SK-N-SH (cell line): ENCODE measurements at regions not wholly inside any gene's neighbourhood (a gene's known extent, or its start where the extent isn't known, plus 50 kb on each side); places are given as distances from the start of the nearest gene placed in this dataset.

ENCODE experiments used
- CTCF ChIA-PET: fragments of 300-600, 350-600 bp; formaldehyde crosslinking; extraction: SDS; loops from one replicate; lab custom pipeline; 2021; lab: Yijun Ruan, JAX
- POLR2A ChIA-PET: fragments of 350-600 bp; sonication (Branson Sonifier 250); formaldehyde crosslinking; extraction: SDS; loops from one replicate; lab custom pipeline; 2020; ENCODE audit warnings: antibody characterized with exemption, inconsistent platforms; lab: Yijun Ruan, JAX
- DNase-seq: peaks from one replicate; pipeline ENCODE4 v3.0.0; 2012
- H2AFZ ChIP-seq: fragments of 200-600 bp; sonication (generic); 2 replicates; pipeline ENCODE4 v1.8.1; 2016; ENCODE audit warnings: antibody characterized with exemption, mild to moderate bottlenecking, low read depth
- H3F3A ChIP-seq: fragments of 200-600 bp; sonication (generic); replicated peaks from 2 replicates; pipeline ENCODE3; 2016; ENCODE audit warnings: antibody characterized with exemption, mild to moderate bottlenecking; ENCODE audit not compliant: insufficient read depth
- H3K27ac ChIP-seq, 2 experiments: fragments of 200-500 bp in 1 of 2; fragments of 200-600 bp in 1 of 2; sonication (Bioruptor generic) in 1 of 2; sonication (generic), shearing (Covaris generic) in 1 of 2; 2 replicates each; pipeline versions ENCODE4 v1.5.1 to v1.6.1; 2014 to 2016; ENCODE audit warnings: low read depth in 2 of 2, inconsistent platforms in 1 of 2, low read length in 1 of 2, mild to moderate bottlenecking in 1 of 2, mixed read lengths in 1 of 2
- H3K27me3 ChIP-seq: fragments of 200-600 bp; sonication (generic), shearing (Covaris generic); 2 replicates; pipeline ENCODE4 v1.6.1; 2016; ENCODE audit warnings: mixed run types; ENCODE audit not compliant: insufficient read depth
- H3K36me3 ChIP-seq, 2 experiments: fragments of 200-500 bp in 1 of 2; fragments of 200-600 bp in 1 of 2; sonication (Bioruptor generic) in 1 of 2; sonication (generic) in 1 of 2; replicated peaks in 1 of 2; 2 replicates each; pipeline versions ENCODE3 to v1.5.1; 2014 to 2016; ENCODE audit warnings: low read length in 1 of 2, mild to moderate bottlenecking in 1 of 2; ENCODE audit not compliant: insufficient read depth in 2 of 2, control insufficient read depth in 1 of 2
- H3K4me1 ChIP-seq, 2 experiments: fragments of 200-500 bp in 1 of 2; fragments of 200-600 bp in 1 of 2; sonication (Bioruptor generic) in 1 of 2; sonication (generic), shearing (Covaris generic) in 1 of 2; 2 replicates each; pipeline versions ENCODE4 v1.5.1 to v1.6.1; 2014 to 2016; ENCODE audit warnings: low read depth in 1 of 2, low read length in 1 of 2, mixed run types in 1 of 2; ENCODE audit not compliant: insufficient read depth in 2 of 2, control insufficient read depth in 1 of 2
- H3K4me2 ChIP-seq: fragments of 200-600 bp; sonication (generic), shearing (Covaris generic); 2 replicates; pipeline ENCODE4 v1.6.1; 2017; ENCODE audit warnings: mixed run types
- H3K4me3 ChIP-seq, 2 experiments: fragments of 200-500 bp in 1 of 2; fragments of 200-600 bp in 1 of 2; sonication (Bioruptor generic) in 1 of 2; sonication (generic), shearing (Covaris generic) in 1 of 2; 2 replicates each; pipeline versions ENCODE4 v1.5.1 to v1.8.1; 2014 to 2016; ENCODE audit warnings: low read depth in 2 of 2, inconsistent platforms in 1 of 2, low read length in 1 of 2, mild to moderate bottlenecking in 1 of 2, mixed read lengths in 1 of 2, moderate library complexity in 1 of 2
- H3K79me2 ChIP-seq: fragments of 200-600 bp; sonication (generic); 2 replicates; pipeline ENCODE4 v1.8.1; 2017; ENCODE audit warnings: mild to moderate bottlenecking; ENCODE audit not compliant: insufficient read depth
- H3K9ac ChIP-seq: fragments of 200-600 bp; sonication (generic); 2 replicates; pipeline ENCODE4 v1.6.1; 2017; ENCODE audit warnings: mixed run types
- H3K9me2 ChIP-seq: fragments of 200-600 bp; sonication (generic); 2 replicates; pipeline ENCODE4 v1.6.1; 2017; ENCODE audit warnings: mixed run types
- H3K9me3 ChIP-seq: fragments of 200-600 bp; sonication (generic); 2 replicates; pipeline ENCODE4 v1.6.1; 2017; ENCODE audit warnings: mixed run types, mild to moderate bottlenecking, moderate library complexity
- H4K20me1 ChIP-seq: fragments of 200-600 bp; sonication (generic); 2 replicates; pipeline ENCODE4 v1.6.1; 2017; ENCODE audit warnings: mild to moderate bottlenecking, mixed run types; ENCODE audit not compliant: insufficient read depth
- CHD2 ChIP-seq: fragments of 150-350 bp; IDR thresholded peaks from 2 replicates; pipeline ENCODE4 v1.6.1; 2018; ENCODE audit warnings: low read length; ENCODE audit not compliant: partially characterized antibody
- ELF1 ChIP-seq: IDR thresholded peaks from 2 replicates; pipeline ENCODE4 v1.4.0; 2012
- EZH2phosphoT487 ChIP-seq: fragments of 200-600 bp; sonication (generic); IDR thresholded peaks from 2 replicates; pipeline ENCODE4 v1.6.1; 2017; ENCODE audit warnings: low read depth, mixed run types, mild to moderate bottlenecking, antibody characterized with exemption, moderate library complexity, borderline replicate concordance
- GABPA ChIP-seq: IDR thresholded peaks from 2 replicates; pipeline ENCODE4 v1.4.0; 2012; ENCODE audit warnings: low read depth, mild to moderate bottlenecking
- GATA2 ChIP-seq: sonication (generic); formaldehyde crosslinking; IDR thresholded peaks from 2 replicates; pipeline ENCODE4 v1.5.0; 2020; ENCODE audit warnings: mild to moderate bottlenecking, missing genetic modification reagents
- IRF3 ChIP-seq: fragments of 150-350 bp; IDR thresholded peaks from 2 replicates; pipeline ENCODE4 v1.6.1; 2016; ENCODE audit warnings: mild to moderate bottlenecking, low read depth, low read length
- MAX ChIP-seq: IDR thresholded peaks from 2 replicates; pipeline ENCODE4 v1.4.0; 2012; ENCODE audit warnings: low read depth
- MEF2A ChIP-seq: IDR thresholded peaks from 2 replicates; pipeline ENCODE4 v1.4.0; 2012; ENCODE audit warnings: low read depth, borderline replicate concordance
- MXI1 ChIP-seq: IDR thresholded peaks from 2 replicates; pipeline ENCODE4 v1.6.1; 2012; ENCODE audit warnings: mild to moderate bottlenecking, low read depth, low read length, improper control_type of control experiment
- PBX3 ChIP-seq: IDR thresholded peaks from 2 replicates; pipeline ENCODE4; 2012
- POLR2AphosphoS5 ChIP-seq: IDR thresholded peaks from 2 replicates; pipeline ENCODE4 v1.6.1; 2012; ENCODE audit warnings: low read depth, low read length
- RAD21 ChIP-seq: IDR thresholded peaks from 2 replicates; pipeline ENCODE4 v1.6.1; 2012; ENCODE audit warnings: mild to moderate bottlenecking, low read length
- REST ChIP-seq: IDR thresholded peaks from 2 replicates; pipeline ENCODE4 v1.6.1; 2012; ENCODE audit warnings: mild to moderate bottlenecking, low read depth, low read length, moderate library complexity
- RFX5 ChIP-seq: IDR thresholded peaks from 2 replicates; pipeline ENCODE4 v1.6.1; 2012; ENCODE audit warnings: mild to moderate bottlenecking, improper control_type of control experiment, low read length
- RXRA ChIP-seq: IDR thresholded peaks from 2 replicates; pipeline ENCODE4 v1.4.0; 2012; ENCODE audit warnings: low read depth, mild to moderate bottlenecking, borderline replicate concordance
- TAF1 ChIP-seq: IDR thresholded peaks from 2 replicates; pipeline ENCODE4 v1.6.1; 2012; ENCODE audit warnings: low read depth, mild to moderate bottlenecking, low read length, moderate library complexity, borderline replicate concordance
- TCF12 ChIP-seq: IDR thresholded peaks from 2 replicates; pipeline ENCODE4 v1.4.0; 2012
- TEAD4 ChIP-seq: IDR thresholded peaks from 2 replicates; pipeline ENCODE4 v1.4.0; 2012; ENCODE audit warnings: mild to moderate bottlenecking, borderline replicate concordance; ENCODE audit not compliant: insufficient read depth
- USF1 ChIP-seq: IDR thresholded peaks from 2 replicates; pipeline ENCODE4 v1.4.0; 2012; ENCODE audit warnings: low read depth, borderline replicate concordance
- YY1 ChIP-seq: IDR thresholded peaks from 2 replicates; pipeline ENCODE4 v1.4.0; 2012; ENCODE audit warnings: low read depth, mild to moderate bottlenecking
- WGBS: methylation state at CpG from one replicate; pipeline ENCODE4 v1.1.6; 2017; ENCODE audit warnings: low lambda C conversion rate; 5-methylcytosine and 5-hydroxymethylcytosine counted together

- POLR2A ChIA-PET = no interaction called here
- WGBS = 83% methylated on average over 1 of the region's 1 CpG
Observed at GRCh38 chr5:93294996-93295395, 286.0 kb downstream of the NR2F1-AS1 start.

GRCh38 chr5:93294199-93294598 lies 286.8 kb downstream of the NR2F1-AS1 start:
- no peak overlapping the region for H3K4me2 ChIP-seq
- CTCF ChIA-PET = no interaction called here
- no peak for TF ChIP-seq USF1
- TF ChIP-seq MXI1 = no peak
- TF ChIP-seq TAF1 = no peak
- no peak for TF ChIP-seq EZH2phosphoT487
- TF ChIP-seq ELF1 = no peak
- TF ChIP-seq REST = no peak
- TF ChIP-seq YY1 = no peak
- TF ChIP-seq RXRA = no peak

More at GRCh38 chr5:93294996-93295395, 286.0 kb downstream of the NR2F1-AS1 start:
- CTCF ChIA-PET = no interaction called here
- no peaks in the 10 kb centered on the region for H3K36me3 ChIP-seq
- DNase-seq = no peak
- TF ChIP-seq POLR2AphosphoS5 (no peak), EZH2phosphoT487 (no peak), MEF2A (no peak), IRF3 (no peak), CHD2 (no peak), TEAD4 (no peak), PBX3 (no peak), USF1 (no peak), YY1 (no peak), TCF12 (no peak), RAD21 (no peak), MAX (no peak), TAF1 (no peak), GATA2 (no peak), ELF1 (no peak), MXI1 (no peak), GABPA (no peak), RFX5 (no peak)
- H4K20me1 ChIP-seq = no peaks in the 10 kb centered on the region
- H3K4me2 ChIP-seq = no peak overlapping the region
- H3K4me1 ChIP-seq = no peaks in the 10 kb centered on the region
- no peaks in the 10 kb centered on the region for H3F3A ChIP-seq
- no peak overlapping the region for H3K4me3 ChIP-seq
- H3K27ac ChIP-seq = no peak overlapping the region
- no peaks in the 10 kb centered on the region for H3K9me2 ChIP-seq
- no peak overlapping the region for H2AFZ ChIP-seq
- no peak overlapping the region for H3K9ac ChIP-seq
- H3K27me3 ChIP-seq = no peaks in the 10 kb centered on the region
- no peaks in the 10 kb centered on the region for H3K9me3 ChIP-seq
- H3K79me2 ChIP-seq = no peaks in the 10 kb centered on the region

More at GRCh38 chr5:93294199-93294598, 286.8 kb downstream of the NR2F1-AS1 start:
- no peak overlapping the region for H3K27ac ChIP-seq
- POLR2A ChIA-PET = no interaction called here
- no peaks in the 10 kb centered on the region for H3K79me2 ChIP-seq
- H3K4me1 ChIP-seq = no peaks in the 10 kb centered on the region
- H3K9me3 ChIP-seq = no peaks in the 10 kb centered on the region
- no peak for DNase-seq
- no peaks in the 10 kb centered on the region for H3K27me3 ChIP-seq
- H3K9ac ChIP-seq = no peak overlapping the region
- H3K4me3 ChIP-seq = no peak overlapping the region
- no peaks in the 10 kb centered on the region for H3K9me2 ChIP-seq
- no peaks in the 10 kb centered on the region for H3K36me3 ChIP-seq
- no peaks in the 10 kb centered on the region for H4K20me1 ChIP-seq
- no peak overlapping the region for H2AFZ ChIP-seq
- no peaks in the 10 kb centered on the region for H3F3A ChIP-seq
